ENCODE measurements at regions not wholly inside any gene's neighbourhood (a gene's known extent, or its start where the extent isn't known, plus 50 kb on each side); places are given as distances from the start of the nearest gene placed in this dataset.

DNA sequence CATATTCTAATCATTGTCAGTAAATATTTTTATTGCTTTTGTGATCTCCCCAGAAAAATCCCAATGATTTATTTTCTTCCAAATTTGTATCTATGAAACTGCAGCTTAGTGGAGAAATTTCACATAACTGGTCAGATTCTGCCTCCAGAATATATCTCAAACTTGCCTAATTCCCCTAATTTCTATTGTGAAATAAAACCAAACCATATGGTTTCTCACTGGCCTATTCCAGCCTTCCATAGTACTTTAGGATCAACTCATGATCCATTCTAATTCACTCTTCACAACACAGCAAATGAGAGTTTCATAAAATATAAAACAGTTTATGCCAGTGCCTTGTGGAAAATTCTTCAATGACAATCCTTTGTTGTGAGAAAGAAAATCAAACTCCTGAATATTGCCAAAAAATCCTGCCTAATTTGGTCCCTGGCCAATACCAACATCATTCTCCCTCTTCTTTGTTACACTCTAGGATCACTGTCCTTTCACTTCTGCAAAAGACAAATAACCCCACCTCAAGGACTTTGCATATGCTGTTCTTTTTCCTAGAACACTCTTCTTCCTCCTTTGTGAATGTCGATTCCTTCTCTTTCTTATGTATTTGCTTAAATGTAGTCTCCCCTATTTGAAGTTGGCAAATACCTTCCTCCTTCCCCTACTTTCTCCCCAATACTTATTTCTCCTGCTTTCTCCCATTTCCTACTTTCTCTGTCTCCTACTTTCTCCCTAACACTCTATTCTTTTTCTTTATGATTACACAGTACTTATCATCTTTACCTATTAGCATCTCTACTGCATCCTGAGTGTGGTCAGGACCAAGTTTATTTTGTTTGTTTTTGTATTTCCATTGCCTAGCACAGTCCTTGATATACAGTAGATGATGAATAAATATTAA lies 587.5 kb downstream of the RFPL4B start:
- ChIA-PET POLR2A (no interaction called here), CTCF (no interaction called here)
- TF ChIP-seq SIN3A (IDR thresholded peaks at IDR 0.05; ENCODE audit: borderline replicate concordance, insufficient read depth, low read depth, low read length) (no peak), POLR2AphosphoS5 (IDR thresholded peaks at IDR 0.05; ENCODE audit: low read depth, low read length) (no peak), TCF7L2 (IDR thresholded peaks at IDR 0.05; ENCODE audit: low read depth, low read length) (no peak)
- TF ChIP-seq, protein P1, sequence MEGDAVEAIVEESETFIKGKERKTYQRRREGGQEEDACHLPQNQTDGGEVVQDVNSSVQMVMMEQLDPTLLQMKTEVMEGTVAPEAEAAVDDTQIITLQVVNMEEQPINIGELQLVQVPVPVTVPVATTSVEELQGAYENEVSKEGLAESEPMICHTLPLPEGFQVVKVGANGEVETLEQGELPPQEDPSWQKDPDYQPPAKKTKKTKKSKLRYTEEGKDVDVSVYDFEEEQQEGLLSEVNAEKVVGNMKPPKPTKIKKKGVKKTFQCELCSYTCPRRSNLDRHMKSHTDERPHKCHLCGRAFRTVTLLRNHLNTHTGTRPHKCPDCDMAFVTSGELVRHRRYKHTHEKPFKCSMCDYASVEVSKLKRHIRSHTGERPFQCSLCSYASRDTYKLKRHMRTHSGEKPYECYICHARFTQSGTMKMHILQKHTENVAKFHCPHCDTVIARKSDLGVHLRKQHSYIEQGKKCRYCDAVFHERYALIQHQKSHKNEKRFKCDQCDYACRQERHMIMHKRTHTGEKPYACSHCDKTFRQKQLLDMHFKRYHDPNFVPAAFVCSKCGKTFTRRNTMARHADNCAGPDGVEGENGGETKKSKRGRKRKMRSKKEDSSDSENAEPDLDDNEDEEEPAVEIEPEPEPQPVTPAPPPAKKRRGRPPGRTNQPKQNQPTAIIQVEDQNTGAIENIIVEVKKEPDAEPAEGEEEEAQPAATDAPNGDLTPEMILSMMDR (IDR thresholded peaks at IDR 0.05), result no peak
- TF ChIP-seq, protein P2, sequence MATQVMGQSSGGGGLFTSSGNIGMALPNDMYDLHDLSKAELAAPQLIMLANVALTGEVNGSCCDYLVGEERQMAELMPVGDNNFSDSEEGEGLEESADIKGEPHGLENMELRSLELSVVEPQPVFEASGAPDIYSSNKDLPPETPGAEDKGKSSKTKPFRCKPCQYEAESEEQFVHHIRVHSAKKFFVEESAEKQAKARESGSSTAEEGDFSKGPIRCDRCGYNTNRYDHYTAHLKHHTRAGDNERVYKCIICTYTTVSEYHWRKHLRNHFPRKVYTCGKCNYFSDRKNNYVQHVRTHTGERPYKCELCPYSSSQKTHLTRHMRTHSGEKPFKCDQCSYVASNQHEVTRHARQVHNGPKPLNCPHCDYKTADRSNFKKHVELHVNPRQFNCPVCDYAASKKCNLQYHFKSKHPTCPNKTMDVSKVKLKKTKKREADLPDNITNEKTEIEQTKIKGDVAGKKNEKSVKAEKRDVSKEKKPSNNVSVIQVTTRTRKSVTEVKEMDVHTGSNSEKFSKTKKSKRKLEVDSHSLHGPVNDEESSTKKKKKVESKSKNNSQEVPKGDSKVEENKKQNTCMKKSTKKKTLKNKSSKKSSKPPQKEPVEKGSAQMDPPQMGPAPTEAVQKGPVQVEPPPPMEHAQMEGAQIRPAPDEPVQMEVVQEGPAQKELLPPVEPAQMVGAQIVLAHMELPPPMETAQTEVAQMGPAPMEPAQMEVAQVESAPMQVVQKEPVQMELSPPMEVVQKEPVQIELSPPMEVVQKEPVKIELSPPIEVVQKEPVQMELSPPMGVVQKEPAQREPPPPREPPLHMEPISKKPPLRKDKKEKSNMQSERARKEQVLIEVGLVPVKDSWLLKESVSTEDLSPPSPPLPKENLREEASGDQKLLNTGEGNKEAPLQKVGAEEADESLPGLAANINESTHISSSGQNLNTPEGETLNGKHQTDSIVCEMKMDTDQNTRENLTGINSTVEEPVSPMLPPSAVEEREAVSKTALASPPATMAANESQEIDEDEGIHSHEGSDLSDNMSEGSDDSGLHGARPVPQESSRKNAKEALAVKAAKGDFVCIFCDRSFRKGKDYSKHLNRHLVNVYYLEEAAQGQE (IDR thresholded peaks at IDR 0.05; ENCODE audit: insufficient read depth in 1 of 2, low read depth in 2 of 2, low read length in 1 of 2), result no peak
- Histone ChIP-seq H3K27me3 (ENCODE audit: control insufficient read depth, insufficient read depth, low read length) (no peaks in the 10 kb centered on the region), H3K9me3 (ENCODE audit: control insufficient read depth, insufficient read depth, low read depth, low read length) (no peaks in the 10 kb centered on the region), H3K36me3 (ENCODE audit: control insufficient read depth, insufficient read depth, low read length) (no peaks in the 10 kb centered on the region), H3K27ac (ENCODE audit: low read length) (no peak overlapping the region), H3K4me3 (ENCODE audit: low read depth in 2 of 2, low read length in 2 of 2) (no peak overlapping the region), H3K4me1 (ENCODE audit: control insufficient read depth, insufficient read depth, low read length) (no peaks in the 10 kb centered on the region)
- BruUV-seq (replicated peaks), result no TSS peak
- in situ Hi-C loops (cut with HindIII; ENCODE audit: low pct_unique_long_range_greater_than_20kb, low sequenced_read_pairs), result no loop called here
- no peak for DNase-seq (ENCODE audit: low read depth, low spot score)
- intact Hi-C loops (cut with micrococcal nuclease; ENCODE audit: unreplicated experiment), result no loop called here
- ATAC-seq, result no peak

DNA sequence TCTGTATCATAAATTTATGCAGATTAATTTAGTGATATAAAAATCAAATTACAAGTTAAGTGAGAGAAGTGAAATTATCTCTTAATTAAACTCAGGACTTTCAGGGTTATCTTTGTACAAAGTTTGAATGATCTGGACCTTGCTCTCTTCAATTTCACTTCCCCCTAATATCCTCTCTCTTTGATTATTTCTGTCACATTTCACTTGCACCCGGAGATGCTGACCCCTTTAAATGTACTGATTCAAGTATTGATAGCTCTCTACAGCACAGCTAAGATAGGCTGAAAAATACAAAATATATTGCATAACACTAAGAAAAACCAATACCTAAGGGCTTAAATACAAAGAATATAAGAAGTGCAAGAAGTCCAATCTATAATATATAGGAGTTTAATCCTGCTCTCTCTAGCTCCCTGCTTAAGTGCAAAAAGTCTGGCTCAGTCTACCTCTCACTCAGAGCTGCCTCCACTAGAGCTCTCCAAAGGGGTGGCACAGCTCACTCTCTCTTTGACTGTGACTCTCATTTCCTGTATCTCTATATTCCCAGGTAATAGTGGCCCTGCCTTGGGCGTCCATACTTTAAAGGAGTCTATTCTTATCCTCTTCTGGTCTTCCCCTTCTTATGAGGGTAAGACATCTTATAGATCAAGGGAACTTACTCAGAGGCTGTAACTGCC lies 588.4 kb downstream of the RFPL4B start:
- ATAC-seq (no peak), DNase-seq (ENCODE audit: low read depth, low spot score) (no peak)
- H3K4me3 ChIP-seq (ENCODE audit: low read depth in 2 of 2, low read length in 2 of 2), result no peak overlapping the region
- BruUV-seq (replicated peaks), result no TSS peak
- CTCF ChIA-PET, result no interaction called here
- no peaks in the 10 kb centered on the region for H3K27me3 ChIP-seq (ENCODE audit: control insufficient read depth, insufficient read depth, low read length)
- H3K4me1 ChIP-seq (ENCODE audit: control insufficient read depth, insufficient read depth, low read length), result no peaks in the 10 kb centered on the region
- POLR2A ChIA-PET, result no interaction called here
- in situ Hi-C loops (cut with HindIII; ENCODE audit: low pct_unique_long_range_greater_than_20kb, low sequenced_read_pairs), result no loop called here
- TF ChIP-seq TCF7L2 (IDR thresholded peaks at IDR 0.05; ENCODE audit: low read depth, low read length) (no peak), POLR2AphosphoS5 (IDR thresholded peaks at IDR 0.05; ENCODE audit: low read depth, low read length) (no peak), SIN3A (IDR thresholded peaks at IDR 0.05; ENCODE audit: borderline replicate concordance, insufficient read depth, low read depth, low read length) (no peak)
- TF ChIP-seq, protein P2 (IDR thresholded peaks at IDR 0.05; ENCODE audit: insufficient read depth in 1 of 2, low read depth in 2 of 2, low read length in 1 of 2), result no peak
- TF ChIP-seq, protein P1 (IDR thresholded peaks at IDR 0.05), result no peak
- no peaks in the 10 kb centered on the region for H3K36me3 ChIP-seq (ENCODE audit: control insufficient read depth, insufficient read depth, low read length)
- H3K27ac ChIP-seq (ENCODE audit: low read length), result no peak overlapping the region
- H3K9me3 ChIP-seq (ENCODE audit: control insufficient read depth, insufficient read depth, low read depth, low read length), result no peaks in the 10 kb centered on the region
- intact Hi-C loops (cut with micrococcal nuclease; ENCODE audit: unreplicated experiment), result no loop called here
